Epithelial cell of prostate (primary cell): ENCODE measurements at regions not wholly inside any gene's neighbourhood (a gene's known extent, or its start where the extent isn't known, plus 50 kb on each side); places are given as distances from the start of the nearest gene placed in this dataset.
"Not testable (repeated sequence)": the region's sequence is repeated elsewhere in the genome, so short reads cannot be mapped to it uniquely, and the experiment has no call there.

ENCODE experiments used
- DNase-seq: peaks from one replicate; pipeline ENCODE4 v3.0.0-alpha.2; 2011; ENCODE audit warnings: low read depth, low spot score
- H3K27ac ChIP-seq: fragments of 450-650 bp; 2 replicates; pipeline ENCODE4 v1.5.1; 2017; ENCODE audit warnings: mild to moderate bottlenecking

- no peak for DNase-seq
- H3K27ac ChIP-seq = no peak overlapping the region
Measured at GRCh38 chr6:67221226-67221625, 1413.9 kb upstream of the ADGRB3 start.

GRCh38 chr6:67219346-67219745 is 1415.7 kb upstream of the ADGRB3 start:
- no peak overlapping the region for H3K27ac ChIP-seq
- DNase-seq = no peak

GRCh38 chr6:67212584-67212983 is 1422.5 kb upstream of the ADGRB3 start:
- H3K27ac ChIP-seq = no peak overlapping the region
- DNase-seq = no peak

- H3K27ac ChIP-seq = no peak overlapping the region
- no peak for DNase-seq
Measured at GRCh38 chr6:67210450-67210849, 1424.6 kb upstream of the ADGRB3 start.

DNA sequence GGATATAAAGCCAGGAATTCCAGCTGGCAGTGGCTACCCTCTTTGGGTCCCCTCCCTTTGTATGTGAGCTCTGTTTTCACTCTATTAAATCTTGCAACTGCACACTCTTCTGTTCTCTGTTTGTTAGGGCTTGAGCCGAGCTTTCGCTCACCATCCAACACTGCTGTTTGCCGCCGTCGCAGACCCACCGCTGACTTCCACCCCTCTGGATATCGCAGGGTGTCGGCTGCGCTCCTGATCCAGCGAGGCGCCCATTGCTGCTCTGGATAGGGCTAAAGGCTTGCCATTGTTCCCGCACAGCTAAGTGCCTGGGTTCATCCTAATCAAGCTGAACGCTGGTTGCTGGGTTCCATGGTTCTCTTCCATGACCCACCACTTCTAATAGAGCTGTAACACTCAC is 1433.5 kb upstream of the ADGRB3 start:
- H3K27ac ChIP-seq = no peak overlapping the region
- DNase-seq = no peak

DNA sequence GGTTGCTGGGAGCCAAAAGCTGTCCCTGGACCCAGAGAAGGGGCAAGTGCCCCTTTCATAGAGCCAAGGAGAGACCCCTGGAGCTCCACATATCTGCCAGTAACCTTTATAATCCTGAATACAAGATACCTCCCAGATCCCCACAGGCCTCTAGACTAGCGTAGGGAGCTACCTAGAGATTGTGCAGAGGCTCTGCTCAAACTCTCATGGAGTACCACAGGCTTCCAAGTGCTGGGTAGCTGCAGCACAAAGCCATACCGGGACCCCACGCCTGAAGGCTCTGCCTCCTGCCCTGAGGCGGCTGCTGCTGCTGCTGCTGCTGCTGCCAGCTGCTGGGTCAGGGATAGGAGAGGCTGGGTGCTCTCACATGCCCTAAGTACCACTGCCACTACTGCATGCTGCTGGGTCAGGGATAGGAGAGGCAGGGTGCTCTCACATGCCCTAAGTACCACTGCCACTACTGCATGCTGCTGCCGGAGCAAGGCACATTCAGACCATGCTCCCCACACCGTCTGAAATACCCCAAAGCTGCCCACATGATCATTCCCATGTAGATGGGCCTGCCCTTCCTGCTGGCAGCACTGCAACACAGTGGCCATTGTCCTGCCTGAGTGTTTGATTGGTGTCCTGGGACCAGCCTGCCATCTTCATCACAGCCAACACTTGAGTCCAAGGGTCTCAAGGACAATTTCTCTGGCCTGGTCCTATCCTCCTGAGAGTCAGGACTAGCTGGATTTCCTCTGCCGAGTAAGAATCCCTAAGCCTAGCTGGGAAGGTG is 1434.3 kb upstream of the ADGRB3 start:
- H3K27ac ChIP-seq = no peak overlapping the region
- no peak for DNase-seq

- no peak for DNase-seq
Measured at GRCh38 chr6:67199425-67199824, 1435.7 kb upstream of the ADGRB3 start.

GRCh38 chr6:67190733-67191132 is 1444.3 kb upstream of the ADGRB3 start:
- DNase-seq = no peak
- no peak overlapping the region for H3K27ac ChIP-seq

More at GRCh38 chr6:67199425-67199824, 1435.7 kb upstream of the ADGRB3 start:
- H3K27ac ChIP-seq = no peak overlapping the region

DNA sequence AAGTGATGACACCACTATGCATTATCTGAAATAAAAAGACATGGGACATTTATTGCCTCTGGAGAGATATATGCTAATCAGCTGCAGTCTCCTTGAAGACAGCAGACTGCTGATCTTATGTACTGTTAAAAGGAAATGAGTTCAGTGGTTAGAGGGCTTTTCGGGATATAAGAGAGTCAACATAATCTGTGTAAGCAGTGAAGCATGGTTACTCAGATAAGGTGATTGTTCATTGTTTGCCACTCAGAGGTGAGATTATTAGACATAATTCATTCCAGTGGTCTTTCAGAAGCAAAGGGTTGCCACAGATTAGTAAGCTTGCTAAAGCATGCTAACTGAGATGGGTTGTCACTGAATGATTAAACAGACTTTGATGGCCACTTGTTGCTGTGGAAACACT is 1450.7 kb upstream of the ADGRB3 start:
- H3K27ac ChIP-seq = no peak overlapping the region
- DNase-seq = no peak

- no peak for DNase-seq
- H3K27ac ChIP-seq = no peak overlapping the region
Measured at GRCh38 chr6:67175101-67175500, 1460.0 kb upstream of the ADGRB3 start.

DNA sequence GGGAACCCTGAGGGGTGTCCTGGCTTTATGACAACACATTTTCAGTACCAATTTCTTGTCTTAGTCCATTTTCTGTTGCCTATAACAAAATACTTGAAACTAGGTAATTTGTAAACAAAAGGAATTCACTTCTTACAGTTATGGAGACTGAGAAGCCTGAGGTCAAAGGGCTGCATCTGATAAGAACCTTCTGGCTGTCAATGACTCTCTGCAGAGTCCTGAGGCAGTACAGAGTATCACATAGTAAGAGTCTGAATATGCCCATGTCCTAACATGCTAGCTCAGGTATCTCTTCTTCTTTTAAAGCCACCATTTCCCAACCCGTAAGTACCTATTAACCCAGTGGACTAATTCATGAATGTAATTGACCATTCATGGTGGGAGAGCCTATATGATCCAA is 1458.6 kb upstream of the EYS start:
- no peak overlapping the region for H3K27ac ChIP-seq
- no peak for DNase-seq

DNA sequence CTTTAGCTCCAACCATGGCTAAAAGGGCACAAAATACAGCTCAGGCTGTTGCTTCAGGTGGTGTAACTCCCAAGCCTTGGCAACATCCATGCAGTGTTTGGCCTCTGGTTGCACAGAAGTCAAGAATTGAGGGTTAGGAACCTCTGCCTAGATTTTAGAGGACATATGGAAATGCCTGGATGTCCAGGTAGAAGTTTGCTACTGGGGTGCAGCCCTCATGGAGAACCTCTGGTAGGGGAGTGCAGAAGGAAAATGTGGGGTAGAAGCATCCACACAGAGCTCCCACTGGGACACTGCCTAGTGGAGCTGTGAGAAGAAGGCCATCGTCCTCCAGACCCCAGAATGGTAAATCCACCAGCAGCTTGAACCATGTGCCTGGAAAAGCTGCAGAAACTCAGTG is 1453.8 kb upstream of the EYS start:
- DNase-seq = no peak
- H3K27ac ChIP-seq = no peak overlapping the region

DNA sequence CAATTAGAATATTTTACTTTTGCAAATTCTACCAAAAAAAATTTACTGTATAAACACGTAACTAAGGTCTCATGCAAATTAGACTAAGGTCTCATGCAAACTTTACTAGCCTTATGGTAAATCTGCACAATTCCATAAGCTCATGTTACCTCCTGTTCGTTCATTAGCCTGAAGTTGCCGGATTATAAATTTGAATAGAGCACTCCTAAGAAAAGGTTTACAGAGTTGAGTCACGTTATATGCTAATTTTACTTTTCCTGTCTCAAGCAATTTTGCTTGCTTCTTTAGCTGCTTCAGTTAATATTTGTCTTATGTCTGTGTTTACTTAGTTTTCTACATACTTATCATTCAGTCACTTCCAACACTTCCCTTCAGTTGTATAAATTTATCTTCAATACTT is 1434.0 kb upstream of the EYS start:
- DNase-seq = no peak

GRCh38 chr6:67133973-67134372 is 1426.9 kb upstream of the EYS start:
- no peak overlapping the region for H3K27ac ChIP-seq
- no peak for DNase-seq

More for the DNA sequence above, 1434.0 kb upstream of the EYS start:
- no peak overlapping the region for H3K27ac ChIP-seq

- no peak overlapping the region for H3K27ac ChIP-seq
- DNase-seq = no peak
Measured at GRCh38 chr6:67131827-67132226, 1424.8 kb upstream of the EYS start.

DNA sequence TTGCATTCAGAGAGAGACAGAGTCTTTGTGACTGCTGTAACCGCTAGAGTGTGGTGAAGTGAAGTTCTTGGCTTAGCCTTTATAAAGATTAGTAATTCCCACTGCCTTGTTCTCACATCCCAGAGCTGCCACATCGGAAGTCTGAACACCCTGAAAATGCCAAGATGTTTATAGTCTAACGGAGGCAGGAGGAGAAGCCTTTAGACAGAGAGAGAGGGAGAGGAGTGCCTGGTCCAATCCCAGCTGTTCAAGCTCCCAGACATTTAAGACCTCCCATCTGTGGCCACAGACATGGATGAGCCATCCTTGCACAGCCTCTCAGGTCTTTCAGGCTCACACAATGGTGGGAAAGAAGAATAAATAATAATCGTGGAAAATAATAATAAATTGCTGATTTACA is 1422.8 kb upstream of the EYS start:
- no peak for DNase-seq
- H3K27ac ChIP-seq = no peak overlapping the region

DNA sequence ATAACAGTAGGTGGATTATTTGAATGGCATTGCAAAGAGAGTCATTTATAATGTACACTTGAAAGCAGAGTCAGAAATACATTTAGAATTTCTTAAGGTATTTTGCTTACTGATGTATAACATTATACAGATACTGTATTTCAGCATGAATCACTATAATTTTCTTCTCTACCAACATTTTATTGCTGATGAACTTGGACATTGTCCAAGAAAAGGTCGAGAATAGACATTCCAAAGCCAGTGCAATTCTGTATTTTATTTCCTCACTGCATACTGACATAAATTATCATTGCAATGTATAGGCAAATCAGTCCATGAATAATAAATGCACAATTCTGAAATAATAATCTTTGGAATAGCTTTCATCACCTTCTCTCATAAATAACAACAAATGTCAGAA is 1420.0 kb upstream of the EYS start:
- DNase-seq = no peak

GRCh38 chr6:67121115-67121514 is 1414.1 kb upstream of the EYS start:
- no peak overlapping the region for H3K27ac ChIP-seq
- DNase-seq = no peak

More for the DNA sequence above, 1420.0 kb upstream of the EYS start:
- no peak overlapping the region for H3K27ac ChIP-seq

GRCh38 chr6:67112120-67112519 is 1405.1 kb upstream of the EYS start:
- DNase-seq = no peak

DNA sequence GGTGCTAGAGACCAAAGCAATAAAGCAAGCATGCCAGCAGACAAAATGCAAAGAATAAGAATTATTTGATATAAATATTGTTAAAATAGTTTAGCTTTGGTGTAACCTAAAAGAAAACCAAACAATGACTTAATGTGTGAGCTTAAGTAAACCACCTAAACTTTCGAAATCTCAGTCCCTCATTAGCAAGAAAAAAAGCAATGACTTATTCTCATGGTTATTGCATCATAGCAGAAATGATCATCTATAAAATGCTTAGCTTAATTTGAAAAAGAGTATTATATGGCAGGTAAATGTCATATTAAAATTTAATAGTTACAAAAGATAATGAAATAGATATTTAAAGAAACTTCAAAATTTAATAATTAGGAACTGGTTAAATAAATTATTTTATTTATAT is 1395.7 kb upstream of the EYS start:
- no peak for DNase-seq
- no peak overlapping the region for H3K27ac ChIP-seq

More at GRCh38 chr6:67112120-67112519, 1405.1 kb upstream of the EYS start:
- no peak overlapping the region for H3K27ac ChIP-seq

GRCh38 chr6:67095618-67096226 is 1388.7 kb upstream of the EYS start:
- not testable (repeated sequence) for H3K27ac ChIP-seq, DNase-seq

- no peak overlapping the region for H3K27ac ChIP-seq
- no peak for DNase-seq
Measured at GRCh38 chr6:67094431-67094946, 1387.5 kb upstream of the EYS start.
